Amniotic epithelial cell (primary cell): ENCODE measurements at regions not wholly inside any gene's neighbourhood (a gene's known extent, or its start where the extent isn't known, plus 50 kb on each side); places are given as distances from the start of the nearest gene placed in this dataset.
A peak's percentile ranks its signal among the peaks of the same experiment; 100 is the strongest.
"Not testable (repeated sequence)": the region's sequence is repeated elsewhere in the genome, so short reads cannot be mapped to it uniquely, and the experiment has no call there.

Source experiments
- DNase-seq: peaks from one replicate; pipeline ENCODE4 v3.0.0-alpha.2; 2010; ENCODE audit warnings: low read depth

- DNase-seq, result no peak
These were observed 53.8 kb upstream of the ADAMTS18 start for GRCh38 chr16:77488652-77489051.

- DNase-seq, result no peak
These were observed 56.3 kb upstream of the ADAMTS18 start for GRCh38 chr16:77491091-77491490.

- DNase-seq, result no peak
These were observed 62.1 kb upstream of the ADAMTS18 start for GRCh38 chr16:77496934-77497333.

GRCh38 chr16:77499373-77500285 is 64.8 kb upstream of the ADAMTS18 start:
- DNase-seq, result peak; percentile 54

- DNase-seq, result no peak
These were observed 65.4 kb upstream of the ADAMTS18 start for GRCh38 chr16:77500286-77500598.

GRCh38 chr16:77500934-77501664 is 66.3 kb upstream of the ADAMTS18 start:
- DNase-seq, result no peak

- no peak for DNase-seq
These were observed 67.6 kb upstream of the ADAMTS18 start for GRCh38 chr16:77502448-77502847.

GRCh38 chr16:77506492-77506891 is 71.7 kb upstream of the ADAMTS18 start:
- not testable (repeated sequence) for DNase-seq

- DNase-seq, result no peak
These were observed 74.2 kb upstream of the ADAMTS18 start for GRCh38 chr16:77509051-77509450.

- no peak for DNase-seq
These were observed 75.0 kb upstream of the ADAMTS18 start for GRCh38 chr16:77509796-77510195.

- DNase-seq, result no peak
These were observed 76.2 kb upstream of the ADAMTS18 start for GRCh38 chr16:77511053-77511452.

- DNase-seq, result no peak
These were observed 79.8 kb upstream of the ADAMTS18 start for GRCh38 chr16:77514500-77515220.

- not testable (repeated sequence) for DNase-seq
These were observed 90.4 kb upstream of the ADAMTS18 start for GRCh38 chr16:77525226-77525625.

GRCh38 chr16:77531752-77532151 is 96.9 kb upstream of the ADAMTS18 start:
- peak; percentile 15 for DNase-seq

- DNase-seq, result no peak
These were observed 102.0 kb upstream of the ADAMTS18 start for GRCh38 chr16:77536809-77537208.

- DNase-seq, result peak; percentile 39
These were observed 104.7 kb upstream of the ADAMTS18 start for GRCh38 chr16:77539421-77540034.

- DNase-seq, result peak; percentile 88
These were observed 105.8 kb upstream of the ADAMTS18 start for GRCh38 chr16:77540646-77541045.

- no peak for DNase-seq
These were observed 106.3 kb upstream of the ADAMTS18 start for GRCh38 chr16:77541165-77541564.

GRCh38 chr16:77548151-77548550 is 113.3 kb upstream of the ADAMTS18 start:
- no peak for DNase-seq

- DNase-seq, result no peak
These were observed 113.9 kb upstream of the ADAMTS18 start for GRCh38 chr16:77548766-77549165.

GRCh38 chr16:77549876-77550275 is 115.0 kb upstream of the ADAMTS18 start:
- DNase-seq, result no peak

- no peak for DNase-seq
These were observed 116.5 kb upstream of the ADAMTS18 start for GRCh38 chr16:77551357-77551756.
